Keratinocyte (primary cell): ENCODE measurements at regions not wholly inside any gene's neighbourhood (a gene's known extent, or its start where the extent isn't known, plus 50 kb on each side); places are given as distances from the start of the nearest gene placed in this dataset.

ENCODE experiments used
- CTCF ChIP-seq, 3 experiments: IDR thresholded peaks in 1 of 3; conservative IDR thresholded peaks in 1 of 3; optimal IDR thresholded peaks in 1 of 3; 2 replicates in 2 of 3; 3 replicates in 1 of 3; pipeline versions ENCODE3 to v1.5.1; 2011; ENCODE audit warnings: low read length in 3 of 3, mild to moderate bottlenecking in 3 of 3, moderate library complexity in 2 of 3, control low read depth in 1 of 3, inconsistent platforms in 1 of 3; ENCODE audit not compliant: insufficient read depth in 2 of 3; ENCODE audit errors: extremely low read depth in 1 of 3
- EZH2 ChIP-seq: IDR thresholded peaks from one replicate; pipeline ENCODE4 v1.6.1; 2012; ENCODE audit warnings: inconsistent platforms, mild to moderate bottlenecking, low read length, moderate library complexity

GRCh38 chr2:174694920-174695319, 69.4 kb downstream of the CHRNA1 start:
- TF ChIP-seq EZH2: no peak
- no peak for TF ChIP-seq CTCF (optimal IDR thresholded peaks at IDR 0.05 in 1 of 3, IDR thresholded peaks at IDR 0.05 in 1 of 3, conservative IDR thresholded peaks at IDR 0.05 in 1 of 3; ENCODE audit: extremely low read depth in 1 of 3, insufficient read depth in 2 of 3, low read length in 3 of 3)
